ENCODE measurements at regions not wholly inside any gene's neighbourhood (a gene's known extent, or its start where the extent isn't known, plus 50 kb on each side); places are given as distances from the start of the nearest gene placed in this dataset.

DNA sequence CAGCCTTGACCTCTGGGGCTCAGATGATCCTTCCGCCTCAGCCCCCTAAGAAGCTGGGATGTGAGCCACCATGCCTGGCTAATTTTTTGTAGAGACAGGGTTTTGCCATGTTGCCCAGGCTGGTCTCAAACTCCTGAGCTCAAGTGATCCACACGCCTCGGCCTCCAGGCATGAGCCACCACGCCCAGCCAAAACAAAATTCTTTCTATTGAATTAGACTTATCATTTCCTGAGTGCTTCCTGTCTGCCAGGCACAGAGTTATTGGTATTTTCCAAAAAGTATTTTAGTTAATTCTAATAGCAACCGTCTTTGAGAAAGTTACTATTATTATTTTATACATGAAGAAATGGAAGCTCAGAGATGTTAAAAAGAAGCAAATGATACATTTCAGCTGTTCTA, 61.4 kb upstream of the LMO2 start:
- no peaks in the 10 kb centered on the region for H3K36me3 ChIP-seq (ENCODE audit: insufficient read depth)
- H3K36me3 Mint-ChIP-seq (ENCODE audit: low read depth) = no peaks in the 10 kb centered on the region
- H2AFZ ChIP-seq = no peak overlapping the region
- no peak overlapping the region for H3K4me3 ChIP-seq
- no peak for DNase-seq (ENCODE audit: low spot score)
- H3K27me3 ChIP-seq (ENCODE audit: insufficient read depth) = no peaks in the 10 kb centered on the region
- H3F3A ChIP-seq (replicated peaks; ENCODE audit: low read depth) = no peaks in the 10 kb centered on the region
- ATAC-seq = no peak
- no peaks in the 10 kb centered on the region for H3K9me3 Mint-ChIP-seq
- no peak overlapping the region for H3K27ac ChIP-seq (ENCODE audit: low read depth)
- peaks cover 3% of the 10 kb centered on the region; the same call in 2 of the 3 replicates for H3K4me1 Mint-ChIP-seq
- no peak overlapping the region for H3K4me3 Mint-ChIP-seq
- H4K20me1 ChIP-seq (replicated peaks; ENCODE audit: insufficient read depth) = no peaks in the 10 kb centered on the region
- H3K27me3 Mint-ChIP-seq (ENCODE audit: insufficient read depth, low read depth, poor library complexity) = peaks cover 2% of the 10 kb centered on the region
- no peak overlapping the region for H3K27ac Mint-ChIP-seq
- H3K4me2 ChIP-seq = no peak overlapping the region
- no peaks in the 10 kb centered on the region for H3K9me2 ChIP-seq (ENCODE audit: insufficient read depth)
- no peaks in the 10 kb centered on the region for H3K4me1 ChIP-seq (ENCODE audit: insufficient read depth)
- no peak for TF ChIP-seq EZH2 (IDR thresholded peaks at IDR 0.05; ENCODE audit: low read depth, unreplicated experiment)
- TF ChIP-seq JUNB (IDR thresholded peaks at IDR 0.05; ENCODE audit: unreplicated experiment) = no peak
- no peak for TF ChIP-seq ZNF331 (CRISPR knock-in tag; IDR thresholded peaks at IDR 0.05; ENCODE audit: low read depth)
- TF ChIP-seq, protein P1, sequence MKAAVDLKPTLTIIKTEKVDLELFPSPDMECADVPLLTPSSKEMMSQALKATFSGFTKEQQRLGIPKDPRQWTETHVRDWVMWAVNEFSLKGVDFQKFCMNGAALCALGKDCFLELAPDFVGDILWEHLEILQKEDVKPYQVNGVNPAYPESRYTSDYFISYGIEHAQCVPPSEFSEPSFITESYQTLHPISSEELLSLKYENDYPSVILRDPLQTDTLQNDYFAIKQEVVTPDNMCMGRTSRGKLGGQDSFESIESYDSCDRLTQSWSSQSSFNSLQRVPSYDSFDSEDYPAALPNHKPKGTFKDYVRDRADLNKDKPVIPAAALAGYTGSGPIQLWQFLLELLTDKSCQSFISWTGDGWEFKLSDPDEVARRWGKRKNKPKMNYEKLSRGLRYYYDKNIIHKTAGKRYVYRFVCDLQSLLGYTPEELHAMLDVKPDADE (IDR thresholded peaks at IDR 0.05) = no peak
- TF ChIP-seq, protein P2, sequence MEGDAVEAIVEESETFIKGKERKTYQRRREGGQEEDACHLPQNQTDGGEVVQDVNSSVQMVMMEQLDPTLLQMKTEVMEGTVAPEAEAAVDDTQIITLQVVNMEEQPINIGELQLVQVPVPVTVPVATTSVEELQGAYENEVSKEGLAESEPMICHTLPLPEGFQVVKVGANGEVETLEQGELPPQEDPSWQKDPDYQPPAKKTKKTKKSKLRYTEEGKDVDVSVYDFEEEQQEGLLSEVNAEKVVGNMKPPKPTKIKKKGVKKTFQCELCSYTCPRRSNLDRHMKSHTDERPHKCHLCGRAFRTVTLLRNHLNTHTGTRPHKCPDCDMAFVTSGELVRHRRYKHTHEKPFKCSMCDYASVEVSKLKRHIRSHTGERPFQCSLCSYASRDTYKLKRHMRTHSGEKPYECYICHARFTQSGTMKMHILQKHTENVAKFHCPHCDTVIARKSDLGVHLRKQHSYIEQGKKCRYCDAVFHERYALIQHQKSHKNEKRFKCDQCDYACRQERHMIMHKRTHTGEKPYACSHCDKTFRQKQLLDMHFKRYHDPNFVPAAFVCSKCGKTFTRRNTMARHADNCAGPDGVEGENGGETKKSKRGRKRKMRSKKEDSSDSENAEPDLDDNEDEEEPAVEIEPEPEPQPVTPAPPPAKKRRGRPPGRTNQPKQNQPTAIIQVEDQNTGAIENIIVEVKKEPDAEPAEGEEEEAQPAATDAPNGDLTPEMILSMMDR (conservative IDR thresholded peaks at IDR 0.05; ENCODE audit: low read depth in 2 of 2) = no peak
- TF ChIP-seq POLR2AphosphoS5 (IDR thresholded peaks at IDR 0.05; ENCODE audit: low read depth) = no peak
- TF ChIP-seq ZNF114 (CRISPR knock-in tag; IDR thresholded peaks at IDR 0.05) = no peak
- TF ChIP-seq, protein P3, sequence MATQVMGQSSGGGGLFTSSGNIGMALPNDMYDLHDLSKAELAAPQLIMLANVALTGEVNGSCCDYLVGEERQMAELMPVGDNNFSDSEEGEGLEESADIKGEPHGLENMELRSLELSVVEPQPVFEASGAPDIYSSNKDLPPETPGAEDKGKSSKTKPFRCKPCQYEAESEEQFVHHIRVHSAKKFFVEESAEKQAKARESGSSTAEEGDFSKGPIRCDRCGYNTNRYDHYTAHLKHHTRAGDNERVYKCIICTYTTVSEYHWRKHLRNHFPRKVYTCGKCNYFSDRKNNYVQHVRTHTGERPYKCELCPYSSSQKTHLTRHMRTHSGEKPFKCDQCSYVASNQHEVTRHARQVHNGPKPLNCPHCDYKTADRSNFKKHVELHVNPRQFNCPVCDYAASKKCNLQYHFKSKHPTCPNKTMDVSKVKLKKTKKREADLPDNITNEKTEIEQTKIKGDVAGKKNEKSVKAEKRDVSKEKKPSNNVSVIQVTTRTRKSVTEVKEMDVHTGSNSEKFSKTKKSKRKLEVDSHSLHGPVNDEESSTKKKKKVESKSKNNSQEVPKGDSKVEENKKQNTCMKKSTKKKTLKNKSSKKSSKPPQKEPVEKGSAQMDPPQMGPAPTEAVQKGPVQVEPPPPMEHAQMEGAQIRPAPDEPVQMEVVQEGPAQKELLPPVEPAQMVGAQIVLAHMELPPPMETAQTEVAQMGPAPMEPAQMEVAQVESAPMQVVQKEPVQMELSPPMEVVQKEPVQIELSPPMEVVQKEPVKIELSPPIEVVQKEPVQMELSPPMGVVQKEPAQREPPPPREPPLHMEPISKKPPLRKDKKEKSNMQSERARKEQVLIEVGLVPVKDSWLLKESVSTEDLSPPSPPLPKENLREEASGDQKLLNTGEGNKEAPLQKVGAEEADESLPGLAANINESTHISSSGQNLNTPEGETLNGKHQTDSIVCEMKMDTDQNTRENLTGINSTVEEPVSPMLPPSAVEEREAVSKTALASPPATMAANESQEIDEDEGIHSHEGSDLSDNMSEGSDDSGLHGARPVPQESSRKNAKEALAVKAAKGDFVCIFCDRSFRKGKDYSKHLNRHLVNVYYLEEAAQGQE (IDR thresholded peaks at IDR 0.05; ENCODE audit: unreplicated experiment) = no peak
- TF ChIP-seq CREB1 (CRISPR knock-in tag; IDR thresholded peaks at IDR 0.05; ENCODE audit: low read depth) = no peak
- TF ChIP-seq EZH2phosphoT487 (IDR thresholded peaks at IDR 0.05; ENCODE audit: unreplicated experiment) = no peak
- TF ChIP-seq NANOG (IDR thresholded peaks at IDR 0.05; ENCODE audit: borderline replicate concordance) = no peak
- TF ChIP-seq, protein P4, sequence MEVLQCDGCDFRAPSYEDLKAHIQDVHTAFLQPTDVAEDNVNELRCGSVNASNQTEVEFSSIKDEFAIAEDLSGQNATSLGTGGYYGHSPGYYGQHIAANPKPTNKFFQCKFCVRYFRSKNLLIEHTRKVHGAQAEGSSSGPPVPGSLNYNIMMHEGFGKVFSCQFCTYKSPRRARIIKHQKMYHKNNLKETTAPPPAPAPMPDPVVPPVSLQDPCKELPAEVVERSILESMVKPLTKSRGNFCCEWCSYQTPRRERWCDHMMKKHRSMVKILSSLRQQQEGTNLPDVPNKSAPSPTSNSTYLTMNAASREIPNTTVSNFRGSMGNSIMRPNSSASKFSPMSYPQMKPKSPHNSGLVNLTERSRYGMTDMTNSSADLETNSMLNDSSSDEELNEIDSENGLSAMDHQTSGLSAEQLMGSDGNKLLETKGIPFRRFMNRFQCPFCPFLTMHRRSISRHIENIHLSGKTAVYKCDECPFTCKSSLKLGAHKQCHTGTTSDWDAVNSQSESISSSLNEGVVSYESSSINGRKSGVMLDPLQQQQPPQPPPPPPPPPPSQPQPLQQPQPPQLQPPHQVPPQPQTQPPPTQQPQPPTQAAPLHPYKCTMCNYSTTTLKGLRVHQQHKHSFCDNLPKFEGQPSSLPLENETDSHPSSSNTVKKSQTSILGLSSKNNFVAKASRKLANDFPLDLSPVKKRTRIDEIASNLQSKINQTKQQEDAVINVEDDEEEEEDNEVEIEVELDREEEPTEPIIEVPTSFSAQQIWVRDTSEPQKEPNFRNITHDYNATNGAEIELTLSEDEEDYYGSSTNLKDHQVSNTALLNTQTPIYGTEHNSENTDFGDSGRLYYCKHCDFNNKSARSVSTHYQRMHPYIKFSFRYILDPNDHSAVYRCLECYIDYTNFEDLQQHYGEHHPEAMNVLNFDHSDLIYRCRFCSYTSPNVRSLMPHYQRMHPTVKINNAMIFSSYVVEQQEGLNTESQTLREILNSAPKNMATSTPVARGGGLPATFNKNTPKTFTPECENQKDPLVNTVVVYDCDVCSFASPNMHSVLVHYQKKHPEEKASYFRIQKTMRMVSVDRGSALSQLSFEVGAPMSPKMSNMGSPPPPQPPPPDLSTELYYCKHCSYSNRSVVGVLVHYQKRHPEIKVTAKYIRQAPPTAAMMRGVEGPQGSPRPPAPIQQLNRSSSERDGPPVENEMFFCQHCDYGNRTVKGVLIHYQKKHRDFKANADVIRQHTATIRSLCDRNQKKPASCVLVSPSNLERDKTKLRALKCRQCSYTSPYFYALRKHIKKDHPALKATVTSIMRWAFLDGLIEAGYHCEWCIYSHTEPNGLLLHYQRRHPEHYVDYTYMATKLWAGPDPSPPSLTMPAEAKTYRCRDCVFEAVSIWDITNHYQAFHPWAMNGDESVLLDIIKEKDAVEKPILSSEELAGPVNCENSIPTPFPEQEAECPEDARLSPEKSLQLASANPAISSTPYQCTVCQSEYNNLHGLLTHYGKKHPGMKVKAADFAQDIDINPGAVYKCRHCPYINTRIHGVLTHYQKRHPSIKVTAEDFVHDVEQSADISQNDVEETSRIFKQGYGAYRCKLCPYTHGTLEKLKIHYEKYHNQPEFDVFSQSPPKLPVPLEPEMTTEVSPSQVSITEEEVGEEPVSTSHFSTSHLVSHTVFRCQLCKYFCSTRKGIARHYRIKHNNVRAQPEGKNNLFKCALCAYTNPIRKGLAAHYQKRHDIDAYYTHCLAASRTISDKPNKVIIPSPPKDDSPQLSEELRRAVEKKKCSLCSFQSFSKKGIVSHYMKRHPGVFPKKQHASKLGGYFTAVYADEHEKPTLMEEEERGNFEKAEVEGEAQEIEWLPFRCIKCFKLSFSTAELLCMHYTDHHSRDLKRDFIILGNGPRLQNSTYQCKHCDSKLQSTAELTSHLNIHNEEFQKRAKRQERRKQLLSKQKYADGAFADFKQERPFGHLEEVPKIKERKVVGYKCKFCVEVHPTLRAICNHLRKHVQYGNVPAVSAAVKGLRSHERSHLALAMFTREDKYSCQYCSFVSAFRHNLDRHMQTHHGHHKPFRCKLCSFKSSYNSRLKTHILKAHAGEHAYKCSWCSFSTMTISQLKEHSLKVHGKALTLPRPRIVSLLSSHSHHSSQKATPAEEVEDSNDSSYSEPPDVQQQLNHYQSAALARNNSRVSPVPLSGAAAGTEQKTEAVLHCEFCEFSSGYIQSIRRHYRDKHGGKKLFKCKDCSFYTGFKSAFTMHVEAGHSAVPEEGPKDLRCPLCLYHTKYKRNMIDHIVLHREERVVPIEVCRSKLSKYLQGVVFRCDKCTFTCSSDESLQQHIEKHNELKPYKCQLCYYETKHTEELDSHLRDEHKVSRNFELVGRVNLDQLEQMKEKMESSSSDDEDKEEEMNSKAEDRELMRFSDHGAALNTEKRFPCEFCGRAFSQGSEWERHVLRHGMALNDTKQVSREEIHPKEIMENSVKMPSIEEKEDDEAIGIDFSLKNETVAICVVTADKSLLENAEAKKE (CRISPR knock-in tag; IDR thresholded peaks at IDR 0.05) = no peak
- no peak for TF ChIP-seq STAT1 (IDR thresholded peaks at IDR 0.05; ENCODE audit: unreplicated experiment)
- H3K79me2 ChIP-seq (replicated peaks; ENCODE audit: insufficient read depth) = no peaks in the 10 kb centered on the region
